Right forelimb (tissue), 1 donor: ENCODE measurements at regions not wholly inside any gene's neighbourhood (a gene's known extent, or its start where the extent isn't known, plus 50 kb on each side); places are given as distances from the start of the nearest gene placed in this dataset.
A peak's percentile ranks its signal among the peaks of the same experiment; 100 is the strongest.

ENCODE experiments used
- DNase-seq: peaks from one replicate; pipeline ENCODE4 v3.0.0-alpha.2; 2018

DNA sequence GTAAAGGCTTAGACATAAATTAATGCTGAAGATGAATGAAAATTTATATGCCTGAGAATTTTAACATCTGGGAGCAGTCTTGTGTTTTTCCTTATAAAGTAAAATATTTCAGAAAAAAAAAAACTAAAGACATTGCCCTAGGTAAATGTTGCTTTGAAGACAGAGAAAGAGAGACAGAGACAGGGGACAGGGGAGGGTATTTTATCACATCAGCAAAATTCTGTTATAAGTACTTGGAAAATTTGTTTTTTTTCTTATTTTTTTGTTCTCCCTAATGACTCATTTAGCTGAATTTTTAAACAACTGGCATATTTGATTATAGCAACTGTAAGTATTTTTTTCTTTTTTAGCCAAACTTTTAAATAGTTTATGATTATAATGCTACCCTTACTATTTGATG lies 1540.6 kb upstream of the GBE1 start:
- no peak for DNase-seq

GRCh38 chr3:83317605-83318004 lies 1556.2 kb upstream of the GBE1 start:
- no peak for DNase-seq

DNA sequence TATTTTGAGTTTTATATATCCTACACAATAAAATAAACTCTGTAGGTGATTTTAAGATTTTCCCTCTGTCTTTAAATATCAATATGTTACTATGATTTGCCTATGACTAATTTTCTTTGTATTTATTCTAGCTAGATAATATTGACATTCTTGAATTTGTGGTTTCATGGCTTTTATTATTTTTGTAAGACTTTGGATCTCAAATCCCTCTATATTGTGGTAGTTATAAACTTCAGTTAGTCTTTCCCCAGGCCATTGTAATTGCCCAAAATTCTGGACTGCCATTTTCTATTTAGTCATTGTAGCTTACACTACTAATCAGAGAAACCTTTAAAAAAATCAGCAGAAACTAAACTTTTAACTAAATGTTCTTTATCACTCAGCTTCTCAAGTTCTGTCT lies 1559.3 kb upstream of the GBE1 start:
- DNase-seq: no peak

DNA sequence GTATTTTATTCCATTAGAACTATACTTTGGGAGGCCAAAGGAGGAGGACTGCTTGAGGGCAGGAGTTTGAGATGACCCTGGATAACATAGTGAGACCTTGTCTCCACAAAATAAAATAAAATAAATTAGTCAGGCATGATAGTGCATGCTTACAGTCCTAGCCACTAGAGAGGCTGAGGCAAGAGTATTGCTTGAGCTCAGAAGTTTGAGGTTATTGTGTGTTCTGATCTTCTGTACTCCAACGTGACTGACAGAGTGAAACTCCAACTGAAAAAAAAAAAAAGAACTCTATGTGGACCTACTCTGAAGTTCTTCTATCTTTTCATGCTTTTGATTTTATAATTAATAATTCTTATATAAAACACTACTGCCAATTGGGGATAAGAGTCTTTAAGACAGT lies 1560.0 kb upstream of the GBE1 start:
- DNase-seq: no peak

- no peak for DNase-seq
Measured at GRCh38 chr3:83321891-83322290, 1560.4 kb upstream of the GBE1 start.

- no peak for DNase-seq
Measured at GRCh38 chr3:83354205-83354604, 1592.8 kb upstream of the GBE1 start.

DNA sequence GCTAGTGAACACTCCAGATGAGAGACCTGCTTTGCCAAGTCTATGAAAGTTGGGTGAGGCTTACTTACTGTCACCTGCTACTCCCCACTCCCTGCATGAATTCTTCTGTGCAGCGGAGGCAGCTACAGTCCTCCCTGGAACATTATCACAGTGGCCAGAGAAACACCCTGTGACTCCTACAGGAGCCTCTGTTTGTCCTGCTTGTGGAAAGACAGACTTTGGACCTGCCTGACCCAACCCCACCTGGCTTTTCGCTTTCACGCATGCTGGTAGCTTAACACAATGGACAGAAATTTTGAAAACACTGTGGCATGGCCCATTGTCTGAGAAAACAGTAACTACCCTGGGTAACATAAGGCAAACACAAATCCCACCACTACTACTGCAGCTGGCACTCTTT lies 1565.5 kb upstream of the CADM2 start:
- no peak for DNase-seq

DNA sequence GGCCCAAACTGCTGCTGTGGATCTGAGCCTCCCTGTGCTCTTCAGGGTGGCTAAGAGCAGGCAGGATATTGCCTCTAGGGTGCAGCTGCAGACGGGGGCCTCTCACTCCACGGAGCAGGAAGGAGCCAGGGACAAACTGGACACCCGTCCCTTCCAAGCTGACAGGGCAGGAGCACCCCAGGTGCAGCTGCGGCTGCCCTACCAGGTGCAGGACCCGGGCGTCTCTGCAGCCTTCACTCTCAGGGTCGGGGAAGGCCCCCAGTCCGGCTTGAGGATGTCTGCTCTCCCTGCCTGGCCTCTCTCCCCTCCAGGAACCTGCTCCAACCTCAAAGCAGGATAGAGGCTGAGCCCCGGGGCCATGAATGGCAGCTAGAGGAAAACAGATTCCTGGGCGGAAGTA lies 1554.9 kb upstream of the CADM2 start:
- no peak for DNase-seq

- no peak for DNase-seq
Measured at GRCh38 chr3:83426300-83426699, 1532.5 kb upstream of the CADM2 start.

DNA sequence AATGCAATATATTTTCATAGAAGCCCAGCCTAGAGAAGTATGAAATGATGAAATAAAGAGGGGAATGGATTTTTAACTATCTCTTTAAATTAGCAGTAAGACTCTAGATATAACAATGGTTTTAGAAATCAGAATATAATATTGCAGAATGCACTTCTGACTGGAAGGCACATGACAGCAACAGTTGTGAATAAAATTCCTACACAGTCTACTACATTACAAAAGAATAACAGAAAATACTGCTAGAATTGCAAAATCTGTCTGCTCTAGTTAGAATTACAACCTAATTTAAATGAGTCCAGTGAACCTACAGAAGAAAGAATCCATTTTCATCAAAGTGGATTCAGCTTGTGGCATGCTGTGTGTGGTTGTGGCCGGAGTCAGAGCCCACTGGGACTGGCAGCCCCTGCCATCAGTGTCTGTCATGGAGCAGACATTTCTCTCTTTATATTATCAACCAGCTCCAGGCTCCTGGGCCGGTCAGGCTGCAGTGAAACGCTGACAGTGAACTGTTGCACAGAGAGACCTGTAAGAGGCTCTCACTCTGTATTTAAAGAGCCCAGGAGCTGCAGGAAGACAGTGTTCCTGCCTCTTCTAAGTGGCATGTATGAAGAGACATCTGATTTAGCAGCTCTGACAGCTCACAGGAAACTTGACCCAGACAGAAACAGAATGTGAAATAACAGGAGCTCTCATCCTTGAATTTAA lies 1523.8 kb upstream of the CADM2 start:
- DNase-seq: peak; percentile 38

GRCh38 chr3:83438188-83438587 lies 1520.6 kb upstream of the CADM2 start:
- no peak for DNase-seq

DNA sequence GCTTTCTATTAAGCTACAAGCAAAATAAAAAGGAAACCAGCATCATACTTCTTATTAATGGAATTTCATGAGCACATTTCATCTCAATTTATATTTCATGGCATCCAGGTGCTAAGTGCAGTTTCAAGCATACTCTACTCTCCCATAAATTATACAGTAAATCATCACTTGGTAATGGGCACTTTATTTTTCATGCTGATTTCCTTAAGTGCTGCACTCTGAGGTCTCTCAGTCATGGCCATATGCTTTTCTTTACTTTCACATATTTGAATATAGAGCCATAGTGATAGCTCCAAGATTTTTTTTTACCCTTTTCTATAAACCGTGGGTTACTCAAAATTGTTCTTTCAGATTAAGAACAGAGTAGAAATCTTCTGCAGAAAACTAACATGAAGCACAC lies 1505.7 kb upstream of the CADM2 start:
- no peak for DNase-seq

GRCh38 chr3:83454353-83454752 lies 1504.4 kb upstream of the CADM2 start:
- DNase-seq: no peak

DNA sequence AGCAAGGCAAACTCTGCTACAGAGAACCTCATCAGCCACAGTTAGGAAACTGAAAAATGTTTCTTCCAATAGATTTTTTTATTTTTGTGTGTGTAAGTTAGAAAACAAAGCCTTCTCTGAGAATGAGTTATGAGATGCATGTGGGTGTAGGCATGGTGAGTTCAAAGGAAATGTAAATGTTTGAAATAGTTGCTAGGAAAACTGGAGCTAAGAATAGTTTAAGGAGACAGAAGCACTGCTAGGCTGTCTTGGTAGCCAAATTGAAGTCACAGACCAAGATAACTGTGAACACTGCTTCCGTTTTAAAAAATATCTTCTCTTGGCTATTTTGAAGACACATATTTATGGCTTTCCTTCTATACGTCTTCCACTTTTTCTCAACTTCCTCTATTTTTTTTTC lies 1501.2 kb upstream of the CADM2 start:
- DNase-seq: no peak

GRCh38 chr3:83460052-83460451 lies 1498.7 kb upstream of the CADM2 start:
- DNase-seq: no peak

- no peak for DNase-seq
Measured at GRCh38 chr3:83461411-83461810, 1497.4 kb upstream of the CADM2 start.

- no peak for DNase-seq
Measured at GRCh38 chr3:83477563-83477962, 1481.2 kb upstream of the CADM2 start.

- DNase-seq: no peak
Measured at GRCh38 chr3:83482402-83483070, 1476.3 kb upstream of the CADM2 start.

DNA sequence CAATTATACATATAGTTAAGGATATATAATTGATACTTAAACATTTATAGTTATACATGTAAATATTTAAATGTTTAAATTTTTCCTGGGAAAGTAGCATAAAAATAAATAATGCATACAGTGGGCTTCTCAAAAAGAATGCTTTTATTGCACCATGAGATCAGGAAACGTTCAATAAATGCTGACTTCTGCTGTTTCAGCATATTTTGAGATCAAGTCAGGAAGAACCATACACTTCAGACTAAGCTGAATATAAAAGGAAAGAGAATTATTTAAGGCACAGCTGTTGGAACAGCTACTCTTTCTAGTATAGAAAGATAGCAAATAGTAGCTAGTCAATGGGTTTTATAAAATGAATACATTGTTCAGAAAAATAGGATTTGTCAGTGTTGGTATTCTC lies 1462.3 kb upstream of the CADM2 start:
- no peak for DNase-seq

- DNase-seq: no peak
Measured at GRCh38 chr3:83498361-83499016, 1460.3 kb upstream of the CADM2 start.

DNA sequence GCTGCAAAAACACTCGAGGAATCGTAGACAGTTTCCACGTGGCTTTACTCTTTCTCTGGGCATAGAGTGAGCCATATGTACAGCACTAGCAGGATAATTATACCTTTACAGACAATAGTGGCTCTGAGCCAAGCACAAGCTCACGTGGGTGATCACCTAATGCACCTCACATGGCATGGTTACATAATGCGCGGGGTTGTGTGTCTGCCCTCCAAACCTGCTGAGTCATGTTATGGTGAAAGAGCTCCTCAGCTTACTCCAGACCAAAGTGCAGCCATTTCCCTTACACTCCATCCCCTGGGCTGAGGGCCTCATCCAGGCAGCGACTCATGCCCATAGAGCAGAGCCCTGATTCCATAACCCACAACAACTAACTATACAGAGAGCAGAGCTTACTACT lies 1458.4 kb upstream of the CADM2 start:
- no peak for DNase-seq

DNA sequence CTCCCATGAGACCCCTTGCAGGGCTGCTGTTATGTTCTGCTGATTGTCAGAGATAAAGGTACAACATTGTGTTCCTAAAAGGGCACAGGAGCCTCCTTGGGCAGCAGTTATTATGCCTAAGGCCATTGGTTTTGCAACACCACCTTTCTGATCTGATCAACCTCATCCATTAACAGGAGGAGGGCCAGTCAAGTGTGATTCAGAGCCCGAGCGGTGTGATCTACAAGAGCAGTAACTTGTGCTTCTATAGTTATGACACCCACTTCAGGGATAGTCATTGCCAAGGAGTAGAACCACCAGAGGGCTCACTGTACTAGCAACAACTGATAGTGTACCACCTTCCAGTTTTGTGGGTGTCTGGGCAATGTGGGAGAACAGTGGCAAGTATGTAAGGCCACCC lies 1457.9 kb upstream of the CADM2 start:
- DNase-seq: no peak

DNA sequence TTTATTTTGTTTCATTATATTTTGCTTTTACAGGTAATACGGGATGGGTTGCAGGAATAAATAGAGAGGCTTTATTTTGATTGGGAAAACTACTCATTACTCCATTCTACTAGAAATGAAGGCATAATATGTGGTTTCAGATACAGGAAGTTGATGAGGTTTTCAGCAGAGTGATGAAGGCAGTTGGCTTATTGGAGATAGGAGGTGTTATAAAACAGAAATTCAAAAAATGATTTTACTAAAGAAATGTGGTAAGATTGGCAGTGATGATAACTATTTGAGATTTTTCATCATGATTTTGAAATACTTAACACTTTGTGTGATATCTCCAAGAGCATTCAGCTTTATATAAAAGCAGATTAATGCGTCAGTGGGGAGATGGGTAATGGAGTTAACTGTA lies 1445.7 kb upstream of the CADM2 start:
- DNase-seq: no peak

- no peak for DNase-seq
Measured at GRCh38 chr3:83513677-83514076, 1445.1 kb upstream of the CADM2 start.
